ENCODE measurements at regions not wholly inside any gene's neighbourhood (a gene's known extent, or its start where the extent isn't known, plus 50 kb on each side); places are given as distances from the start of the nearest gene placed in this dataset.

GRCh38 chr5:4766101-4766500 lies 374.0 kb upstream of the ADAMTS16 start:
- TF ChIP-seq, protein P1, sequence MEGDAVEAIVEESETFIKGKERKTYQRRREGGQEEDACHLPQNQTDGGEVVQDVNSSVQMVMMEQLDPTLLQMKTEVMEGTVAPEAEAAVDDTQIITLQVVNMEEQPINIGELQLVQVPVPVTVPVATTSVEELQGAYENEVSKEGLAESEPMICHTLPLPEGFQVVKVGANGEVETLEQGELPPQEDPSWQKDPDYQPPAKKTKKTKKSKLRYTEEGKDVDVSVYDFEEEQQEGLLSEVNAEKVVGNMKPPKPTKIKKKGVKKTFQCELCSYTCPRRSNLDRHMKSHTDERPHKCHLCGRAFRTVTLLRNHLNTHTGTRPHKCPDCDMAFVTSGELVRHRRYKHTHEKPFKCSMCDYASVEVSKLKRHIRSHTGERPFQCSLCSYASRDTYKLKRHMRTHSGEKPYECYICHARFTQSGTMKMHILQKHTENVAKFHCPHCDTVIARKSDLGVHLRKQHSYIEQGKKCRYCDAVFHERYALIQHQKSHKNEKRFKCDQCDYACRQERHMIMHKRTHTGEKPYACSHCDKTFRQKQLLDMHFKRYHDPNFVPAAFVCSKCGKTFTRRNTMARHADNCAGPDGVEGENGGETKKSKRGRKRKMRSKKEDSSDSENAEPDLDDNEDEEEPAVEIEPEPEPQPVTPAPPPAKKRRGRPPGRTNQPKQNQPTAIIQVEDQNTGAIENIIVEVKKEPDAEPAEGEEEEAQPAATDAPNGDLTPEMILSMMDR (IDR thresholded peaks at IDR 0.05): no peak
- no peak for TF ChIP-seq ZFX (IDR thresholded peaks at IDR 0.05; ENCODE audit: borderline replicate concordance)
- H3K27ac ChIP-seq: no peak overlapping the region

DNA sequence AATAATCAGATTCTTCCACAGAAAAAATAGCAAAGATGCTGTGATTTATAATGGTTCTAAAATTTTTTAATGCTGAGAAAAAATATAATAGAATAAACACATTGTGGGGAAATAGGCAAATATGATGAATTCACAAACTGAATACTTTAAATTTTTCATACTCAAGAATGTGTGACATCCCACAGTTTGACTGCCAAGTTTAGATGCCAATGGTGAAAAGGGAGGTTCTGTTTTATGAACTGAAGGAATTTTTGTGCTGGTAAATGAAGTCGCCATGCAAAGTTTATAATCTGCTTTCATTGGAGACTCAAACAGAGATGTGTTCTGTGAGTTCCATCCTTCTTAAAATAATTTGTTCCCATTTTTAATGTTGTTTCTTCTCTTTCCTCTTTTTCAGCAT lies 367.5 kb upstream of the ADAMTS16 start:
- TF ChIP-seq ZFX (IDR thresholded peaks at IDR 0.05; ENCODE audit: borderline replicate concordance): no peak
- TF ChIP-seq, protein P1 (IDR thresholded peaks at IDR 0.05): no peak
- no peak overlapping the region for H3K27ac ChIP-seq

DNA sequence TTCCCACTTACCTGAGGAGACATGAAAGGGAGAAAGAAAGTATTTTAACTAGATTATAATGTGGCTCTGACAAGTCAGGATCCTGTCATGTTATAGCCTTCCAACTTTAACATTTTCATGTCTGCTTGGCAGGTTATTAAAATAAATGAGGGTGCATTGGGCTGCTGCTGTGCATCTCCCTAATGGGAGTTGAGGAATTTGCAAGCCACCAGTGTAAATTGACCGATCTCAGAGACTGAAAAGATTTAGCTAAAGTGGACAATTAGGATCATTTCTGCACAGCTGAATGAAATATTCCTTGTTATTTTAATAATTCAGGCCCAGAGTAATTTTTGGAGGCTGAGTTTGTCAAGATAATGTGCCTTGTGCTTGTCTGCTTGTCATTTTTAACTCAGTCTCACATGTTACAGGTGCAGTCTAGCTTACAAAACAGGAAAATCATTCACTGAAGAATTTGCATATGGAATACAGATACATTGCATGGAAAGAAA lies 366.3 kb upstream of the ADAMTS16 start:
- H3K27ac ChIP-seq: no peak overlapping the region
- TF ChIP-seq, protein P1 (IDR thresholded peaks at IDR 0.05): no peak
- no peak for TF ChIP-seq ZFX (IDR thresholded peaks at IDR 0.05; ENCODE audit: borderline replicate concordance)

GRCh38 chr5:4777435-4777834 lies 362.7 kb upstream of the ADAMTS16 start:
- TF ChIP-seq ZFX (IDR thresholded peaks at IDR 0.05; ENCODE audit: borderline replicate concordance): no peak
- TF ChIP-seq, protein P1 (IDR thresholded peaks at IDR 0.05): no peak
- H3K27ac ChIP-seq: no peak overlapping the region

DNA sequence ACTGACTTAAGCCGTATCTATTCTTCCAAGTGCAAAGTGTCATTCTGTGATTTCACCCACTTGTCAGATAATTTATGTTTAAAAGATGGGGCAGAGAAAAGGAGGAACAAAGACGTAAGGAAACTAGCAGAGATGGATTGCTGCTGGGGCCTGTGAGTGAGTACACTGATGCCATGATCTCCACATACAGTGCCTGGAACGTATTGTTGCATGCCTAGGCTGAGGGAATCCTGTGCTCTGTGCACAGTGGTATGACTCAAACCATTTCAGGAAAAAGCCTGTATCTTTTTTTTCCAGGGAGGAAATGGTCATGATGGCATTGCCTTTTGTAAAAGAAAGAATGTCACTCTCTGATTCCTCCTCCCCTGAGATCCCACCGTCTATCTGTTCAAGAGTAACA lies 359.5 kb upstream of the ADAMTS16 start:
- no peak overlapping the region for H3K27ac ChIP-seq
- TF ChIP-seq ZFX (IDR thresholded peaks at IDR 0.05; ENCODE audit: borderline replicate concordance): no peak
- TF ChIP-seq, protein P1 (IDR thresholded peaks at IDR 0.05): no peak

GRCh38 chr5:4781299-4781698 lies 358.8 kb upstream of the ADAMTS16 start:
- TF ChIP-seq, protein P1 (IDR thresholded peaks at IDR 0.05): no peak
- no peak for TF ChIP-seq ZFX (IDR thresholded peaks at IDR 0.05; ENCODE audit: borderline replicate concordance)
- no peak overlapping the region for H3K27ac ChIP-seq

- no peak overlapping the region for H3K27ac ChIP-seq
- TF ChIP-seq, protein P1 (IDR thresholded peaks at IDR 0.05): no peak
Measured at GRCh38 chr5:4785971-4786370, 354.2 kb upstream of the ADAMTS16 start.

Data from 22Rv1 (cell line).